ENCODE measurements at regions not wholly inside any gene's neighbourhood (a gene's known extent, or its start where the extent isn't known, plus 50 kb on each side); places are given as distances from the start of the nearest gene placed in this dataset.

GRCh38 chr11:104798789-104799188 is 99.5 kb downstream of the CASP12 start:
- TF ChIP-seq CTCF (conservative IDR thresholded peaks at IDR 0.05; ENCODE audit: low read depth, low read length) (no peak), EZH2 (IDR thresholded peaks at IDR 0.05; ENCODE audit: low read length, unreplicated experiment) (no peak), EZH2phosphoT487 (IDR thresholded peaks at IDR 0.05; ENCODE audit: borderline replicate concordance, low read length) (no peak)

Measured in PC-3 (cell line).